Activated CD8-positive, alpha-beta memory T cell treated with anti-CD3 and anti-CD28 coated beads for 1 hour (primary cell): ENCODE measurements at regions not wholly inside any gene's neighbourhood (a gene's known extent, or its start where the extent isn't known, plus 50 kb on each side); places are given as distances from the start of the nearest gene placed in this dataset.

Experiments
- DNase-seq, 2 donors: peaks; one replicate each; pipeline ENCODE4 v3.0.0-alpha.2; 2020; ENCODE audit warnings: low read depth in 1 of 2; ENCODE audit errors: extremely low read depth in 1 of 2

DNA sequence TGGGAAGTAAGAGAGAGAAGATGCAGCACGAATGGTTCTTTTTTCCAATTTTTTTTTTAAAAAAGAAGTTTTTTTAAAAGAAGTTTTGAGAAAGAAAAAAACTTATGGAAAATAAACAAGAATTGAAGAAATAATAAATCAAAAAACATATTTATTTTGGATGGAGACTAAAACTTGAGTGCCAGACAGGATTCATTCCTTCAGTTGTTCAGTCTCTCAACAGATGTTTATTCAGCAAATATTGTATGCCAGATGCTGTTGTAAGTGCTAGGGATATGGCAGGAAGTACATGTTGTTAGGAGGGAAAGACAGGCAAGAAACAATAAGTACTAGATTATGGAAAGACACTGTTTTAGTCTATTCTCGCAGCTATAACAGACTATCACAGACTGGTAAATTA lies 750.7 kb upstream of the PHF14 start:
- DNase-seq, result no peak

DNA sequence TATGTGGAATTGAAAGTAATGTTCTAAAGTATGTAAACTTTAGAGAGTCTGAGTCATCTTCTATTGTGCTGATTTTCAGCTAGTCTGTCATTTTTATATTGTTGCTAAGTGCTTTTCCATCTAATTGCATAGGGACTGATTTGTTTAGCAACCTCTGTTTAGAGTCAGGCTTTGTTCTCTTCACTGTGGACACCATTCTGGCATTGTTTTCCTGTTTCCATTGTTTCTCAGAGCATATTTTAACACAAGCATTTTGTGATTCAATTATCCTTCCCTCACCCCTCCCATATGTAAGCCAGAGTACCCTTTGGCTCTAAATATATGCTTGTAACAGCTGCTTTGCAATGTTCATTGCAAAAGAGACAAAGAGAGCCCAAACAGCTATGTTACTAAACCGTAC lies 748.4 kb upstream of the PHF14 start:
- DNase-seq, result no peak

DNA sequence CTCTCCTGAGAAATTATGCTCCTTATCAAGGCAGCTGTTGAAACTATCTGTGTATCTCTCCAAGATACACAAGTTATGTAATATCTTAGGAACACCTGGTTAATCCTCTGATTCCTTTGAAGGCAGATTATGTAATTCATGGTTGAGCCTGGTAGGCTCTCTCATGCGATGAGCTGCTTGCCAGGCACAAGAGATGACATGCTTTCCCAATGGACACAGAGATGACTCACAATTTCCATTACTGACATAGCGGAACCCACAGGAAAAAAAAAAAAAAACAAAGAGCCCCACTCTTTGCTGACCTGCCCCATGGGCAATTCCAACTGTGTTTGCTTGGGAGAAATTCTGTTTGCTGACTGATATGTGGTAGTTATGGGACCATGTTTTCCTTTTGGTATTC lies 736.4 kb upstream of the PHF14 start:
- DNase-seq, result no peak

DNA sequence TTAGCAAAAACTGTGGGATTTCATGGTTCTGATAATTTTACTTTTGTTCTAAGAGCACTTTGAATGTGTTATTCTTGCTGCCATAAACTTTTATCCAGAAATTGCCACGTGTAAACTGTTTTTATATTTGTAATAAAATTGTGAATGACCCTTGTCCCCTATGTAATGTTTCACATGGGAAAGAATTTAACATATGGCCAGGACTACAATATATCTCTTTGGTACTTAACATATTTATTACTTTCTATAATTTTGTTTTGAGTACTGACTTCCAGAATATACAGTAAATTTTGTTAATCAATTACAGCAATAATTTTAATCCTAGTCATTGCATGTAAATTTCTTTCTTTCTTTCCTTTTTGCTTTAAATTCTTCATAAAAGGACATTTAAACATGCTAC lies 735.0 kb upstream of the PHF14 start:
- DNase-seq, result no peak

DNA sequence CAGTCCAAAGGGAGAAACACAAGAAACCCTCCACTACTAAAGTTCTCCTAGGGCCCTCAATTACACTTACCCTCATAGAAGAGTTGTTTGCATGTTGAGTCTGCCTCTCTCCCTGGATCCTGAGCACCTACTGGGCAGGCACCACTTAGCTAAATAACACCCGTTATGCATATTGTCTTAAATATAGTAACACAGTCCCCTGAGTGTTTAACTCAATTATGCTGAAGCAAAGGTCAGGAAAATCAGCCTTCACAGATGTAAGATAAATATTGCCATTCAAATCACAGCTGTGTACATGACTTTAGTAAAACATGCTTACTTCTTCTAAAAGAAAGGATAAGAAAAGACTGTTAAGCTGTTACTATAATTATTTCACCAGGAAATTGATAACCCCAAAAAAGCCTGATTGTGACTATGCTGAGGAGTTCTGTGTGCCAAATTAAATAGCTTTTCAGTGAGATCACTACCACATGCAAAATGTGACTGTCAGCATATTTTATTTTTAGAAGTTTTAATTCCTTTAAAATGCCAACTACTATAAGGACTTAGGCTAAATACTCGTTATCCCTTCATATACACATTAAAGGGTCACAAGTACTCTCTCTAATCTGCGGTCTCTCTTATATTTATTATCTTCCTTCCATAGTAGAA lies 733.9 kb upstream of the PHF14 start:
- DNase-seq, result no peak

DNA sequence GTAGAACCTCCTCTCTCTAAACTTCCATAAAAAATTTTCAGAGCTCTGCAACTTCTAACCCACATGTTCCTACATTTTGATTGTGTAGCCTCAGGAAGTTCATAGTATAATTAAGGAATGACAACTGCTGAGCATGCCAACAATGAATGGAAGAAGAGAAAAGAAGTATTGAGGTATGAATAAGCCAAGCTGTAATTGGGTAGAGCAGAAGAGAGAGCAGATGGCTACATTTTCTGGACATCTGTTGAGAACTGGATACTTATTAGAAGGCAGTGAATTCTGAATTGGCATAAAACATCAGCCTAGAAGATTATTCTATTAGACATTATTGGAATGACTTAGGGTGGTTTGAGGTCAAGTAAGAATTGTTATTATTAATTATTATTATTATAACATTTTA lies 728.3 kb upstream of the PHF14 start:
- DNase-seq, result no peak

DNA sequence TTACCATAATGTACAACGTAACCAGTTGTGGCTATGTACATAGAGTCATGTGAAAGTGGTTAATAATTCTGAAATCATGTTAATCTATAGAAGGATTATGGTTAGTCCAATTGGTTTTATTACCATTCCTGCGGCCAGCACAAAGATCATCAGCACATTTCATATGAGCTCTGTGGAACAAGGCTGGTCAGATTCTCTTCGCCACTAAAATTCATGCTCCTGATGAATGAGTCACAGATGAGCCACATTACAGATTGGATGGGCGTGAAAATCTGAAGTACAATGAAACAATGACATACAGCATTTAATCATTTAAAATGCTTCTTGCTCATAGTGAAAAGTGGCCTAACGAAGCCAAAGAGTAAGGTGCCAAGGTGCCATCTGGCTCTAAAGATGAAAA lies 716.2 kb upstream of the PHF14 start:
- no peak for DNase-seq

DNA sequence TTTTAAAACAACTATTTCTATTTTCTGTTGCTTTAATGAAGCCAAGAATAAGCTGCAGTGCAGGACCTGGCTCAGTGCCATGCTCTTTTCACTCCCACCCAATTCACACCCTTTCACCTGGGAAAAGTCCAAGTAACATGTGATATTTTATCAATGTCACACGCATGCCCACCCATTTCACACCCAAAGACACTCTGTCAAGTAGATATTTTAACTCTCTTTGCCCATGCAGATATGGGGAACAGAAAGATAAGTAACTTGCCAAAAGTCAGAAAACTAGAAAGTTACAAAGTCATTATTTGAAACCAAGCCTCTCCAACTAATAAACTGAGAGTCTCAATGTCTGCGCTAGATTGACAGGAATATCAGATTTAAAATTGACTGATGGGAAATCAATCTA lies 706.7 kb upstream of the PHF14 start:
- no peak for DNase-seq

DNA sequence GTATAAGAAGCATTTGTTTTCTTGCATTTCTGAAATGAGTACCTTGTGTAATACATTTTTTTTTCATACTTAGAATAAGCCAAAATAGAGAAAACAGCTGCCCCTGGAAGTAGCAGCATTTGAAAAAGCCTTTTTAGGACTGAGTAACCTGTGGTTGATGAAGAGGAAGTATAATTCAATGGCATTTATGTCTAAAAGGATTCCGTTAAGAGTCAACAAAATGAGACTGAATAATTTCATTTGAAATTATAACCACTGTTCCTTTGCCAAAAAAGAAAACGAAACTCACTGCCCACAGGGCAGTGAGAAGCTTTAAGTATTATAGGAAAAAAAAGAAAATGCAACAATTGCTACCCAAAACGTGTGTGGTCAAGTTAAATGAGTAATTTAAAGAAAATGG lies 705.6 kb upstream of the PHF14 start:
- DNase-seq, result no peak

DNA sequence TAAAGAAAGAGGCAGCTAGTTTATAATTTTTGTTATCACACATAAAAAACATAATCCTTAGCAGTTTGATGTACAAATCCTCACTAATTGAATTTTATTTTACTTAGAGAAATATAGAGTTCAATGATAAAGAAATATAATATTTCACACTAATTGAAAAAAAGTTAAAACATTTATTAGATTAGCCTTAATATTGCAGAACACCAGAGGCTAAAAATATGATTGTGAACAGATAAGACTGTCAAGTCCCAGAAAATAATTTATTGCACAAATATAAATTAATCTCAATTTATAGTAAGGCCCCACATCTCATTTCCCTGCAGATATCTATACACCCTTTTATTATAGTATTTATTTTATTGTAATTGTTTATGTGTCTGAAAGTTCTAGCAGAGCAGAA lies 690.8 kb upstream of the PHF14 start:
- DNase-seq, result no peak

DNA sequence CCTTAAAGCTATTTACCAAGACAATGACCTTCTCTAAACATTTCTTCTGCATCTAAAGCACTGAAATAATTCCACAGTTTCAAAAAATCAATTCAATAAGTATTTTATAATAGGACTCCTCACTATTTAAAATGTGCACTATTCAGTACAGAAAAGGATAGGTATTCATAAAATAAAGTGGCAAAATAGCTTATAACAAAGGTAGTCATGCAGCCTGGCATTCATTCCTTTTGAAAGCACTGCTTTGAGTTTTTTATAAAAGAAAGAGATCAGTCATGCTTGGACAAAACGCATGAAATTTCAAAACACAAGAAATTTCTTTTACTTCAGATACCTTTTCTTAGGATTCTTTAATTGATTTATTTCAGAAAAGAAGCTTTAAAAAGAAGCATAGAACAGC lies 689.7 kb upstream of the PHF14 start:
- no peak for DNase-seq

DNA sequence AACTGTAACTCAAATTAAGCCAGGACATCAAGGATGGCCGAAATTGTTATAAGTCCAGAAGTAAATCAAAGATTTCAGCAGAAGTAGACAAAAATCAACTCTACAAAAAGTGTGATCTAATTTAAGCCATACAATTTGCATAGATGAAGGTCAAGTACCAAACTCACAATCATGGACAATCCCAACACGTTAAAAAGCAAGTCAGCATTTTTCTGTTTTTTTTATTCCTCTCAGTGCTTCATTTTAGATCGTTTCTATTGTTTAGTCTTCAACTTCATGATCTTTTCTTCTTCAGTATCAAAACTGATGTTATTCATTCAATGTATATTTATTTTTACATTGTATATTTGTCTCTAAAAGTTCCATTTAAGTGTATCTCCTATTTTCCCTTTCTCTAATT lies 674.3 kb upstream of the PHF14 start:
- no peak for DNase-seq

DNA sequence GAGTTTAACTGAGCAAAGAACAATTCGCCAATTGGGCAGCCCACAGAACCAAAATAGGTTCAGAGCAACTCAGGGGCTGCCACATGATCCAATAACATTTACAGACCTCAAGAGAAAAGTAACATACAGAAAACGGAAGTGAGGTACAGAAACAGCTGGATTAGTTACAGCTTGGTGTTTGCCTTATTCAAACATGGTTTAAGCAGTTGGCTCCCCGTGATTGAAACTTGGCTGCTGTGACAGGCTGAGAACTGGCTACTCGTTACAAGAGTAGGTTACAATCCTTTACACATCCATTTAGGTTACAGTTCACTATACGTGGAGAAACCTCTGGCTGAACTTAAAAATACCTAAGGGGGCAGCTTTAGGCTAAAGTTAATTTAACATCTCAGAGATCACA lies 673.1 kb upstream of the PHF14 start:
- no peak for DNase-seq

DNA sequence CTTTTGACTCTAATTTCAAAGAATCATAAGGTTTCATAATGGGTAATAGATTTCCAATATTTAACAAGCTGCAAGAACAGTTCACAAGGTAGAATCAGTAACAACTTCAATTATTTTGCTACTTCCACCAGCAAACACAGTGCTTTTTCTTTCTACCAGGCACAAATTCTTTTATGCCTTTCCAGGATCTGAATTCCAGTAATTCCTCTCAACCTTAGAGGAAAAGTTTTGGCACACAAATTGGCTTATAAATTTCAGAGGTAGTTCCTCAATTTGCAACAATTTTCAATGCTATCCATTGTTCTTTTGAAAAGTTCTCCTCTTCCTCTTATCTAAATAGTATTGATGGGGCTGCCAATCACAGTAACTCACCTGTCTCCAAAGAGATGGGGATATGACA lies 665.4 kb upstream of the PHF14 start:
- DNase-seq, result no peak

DNA sequence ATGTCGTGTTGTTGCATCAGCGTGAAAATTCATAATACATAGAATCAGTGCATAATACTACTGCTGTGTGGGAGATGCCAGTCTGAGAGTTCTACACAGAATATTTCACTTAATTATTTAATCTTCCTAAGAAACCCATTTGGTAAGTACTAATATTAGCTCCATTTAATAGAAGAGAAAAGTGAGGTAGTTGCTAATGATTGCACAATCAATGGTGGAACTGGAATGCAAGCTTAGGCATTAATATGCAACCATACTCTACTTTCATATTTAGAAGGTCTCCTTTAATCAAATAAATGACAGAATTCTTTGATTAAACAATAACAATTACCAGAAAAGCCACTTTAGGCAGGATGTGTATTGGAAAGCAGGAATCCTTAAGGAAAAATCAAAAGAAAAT lies 660.7 kb upstream of the PHF14 start:
- DNase-seq, result no peak

DNA sequence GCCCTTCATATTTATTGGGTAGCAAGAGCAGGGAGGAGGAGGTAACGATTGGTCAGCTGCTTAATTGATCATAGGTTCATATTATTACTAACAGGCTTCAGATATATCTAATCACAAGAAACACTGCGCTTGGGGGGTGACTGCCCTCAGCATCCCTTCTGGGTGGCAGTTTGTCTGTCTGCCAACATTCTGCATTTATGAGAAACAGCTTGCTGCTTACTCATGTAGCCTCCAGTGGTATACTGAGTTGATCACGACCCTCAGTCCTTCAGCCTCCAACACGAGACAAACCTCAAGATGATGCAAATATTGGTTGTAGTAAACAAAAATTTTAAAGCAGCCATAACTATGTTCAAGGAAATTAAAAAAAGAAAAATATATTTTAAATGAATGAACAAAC lies 657.8 kb upstream of the PHF14 start:
- DNase-seq, result no peak

DNA sequence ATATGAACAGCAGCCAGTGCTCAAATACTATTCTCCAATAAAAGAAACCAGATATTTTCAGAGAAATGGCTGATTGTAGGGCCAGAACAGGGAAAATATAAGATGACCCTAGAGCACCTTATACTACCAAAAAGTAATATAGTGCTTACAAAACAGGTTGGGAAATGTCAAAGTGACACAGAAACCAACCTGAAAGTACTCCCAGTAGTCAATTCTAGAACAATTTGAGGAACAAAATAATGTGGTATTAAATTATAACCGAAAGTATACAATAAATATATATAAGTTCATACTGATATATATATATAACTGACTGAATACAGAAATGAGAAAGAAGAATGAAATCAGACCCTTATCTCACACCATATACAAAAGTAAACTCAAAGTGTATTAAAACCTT lies 657.2 kb upstream of the PHF14 start:
- no peak for DNase-seq

DNA sequence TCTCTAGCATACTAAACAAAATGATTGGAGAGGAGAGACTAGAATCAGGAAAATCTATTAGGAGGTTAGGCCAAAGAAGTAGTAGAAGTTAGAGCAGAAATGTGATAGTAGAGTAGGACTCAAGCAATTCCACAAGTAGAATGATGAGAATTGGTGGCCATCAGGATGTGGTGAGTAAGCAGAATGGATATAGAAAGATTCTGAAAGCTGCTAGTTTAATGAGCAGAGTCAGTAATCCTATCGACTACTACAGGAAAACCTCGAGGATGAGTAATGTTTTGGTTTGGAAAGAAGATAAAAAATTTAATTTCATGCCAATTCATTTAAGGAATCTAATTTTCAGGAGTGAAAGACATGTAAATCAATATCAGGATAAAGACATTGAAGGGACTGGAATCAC lies 648.3 kb upstream of the PHF14 start:
- DNase-seq, result no peak

DNA sequence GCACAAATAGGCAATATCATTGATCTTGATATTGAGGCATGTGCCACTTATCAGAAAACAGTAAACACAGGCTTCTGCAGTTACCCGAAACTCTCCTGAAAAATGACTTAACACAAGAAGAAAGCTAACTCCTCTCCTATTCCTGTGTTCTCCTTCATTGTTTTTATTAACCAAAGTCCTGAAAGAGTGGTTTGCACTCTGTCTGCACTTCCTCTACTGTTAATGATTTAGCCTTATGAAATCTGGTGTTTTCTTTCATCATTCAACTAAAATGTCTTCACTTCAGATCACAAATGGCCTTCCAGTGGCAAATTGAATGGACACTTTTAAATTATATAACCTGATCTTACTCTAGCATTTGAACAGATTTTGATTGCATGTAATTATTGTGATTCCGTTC lies 630.6 kb upstream of the PHF14 start:
- DNase-seq, result no peak

DNA sequence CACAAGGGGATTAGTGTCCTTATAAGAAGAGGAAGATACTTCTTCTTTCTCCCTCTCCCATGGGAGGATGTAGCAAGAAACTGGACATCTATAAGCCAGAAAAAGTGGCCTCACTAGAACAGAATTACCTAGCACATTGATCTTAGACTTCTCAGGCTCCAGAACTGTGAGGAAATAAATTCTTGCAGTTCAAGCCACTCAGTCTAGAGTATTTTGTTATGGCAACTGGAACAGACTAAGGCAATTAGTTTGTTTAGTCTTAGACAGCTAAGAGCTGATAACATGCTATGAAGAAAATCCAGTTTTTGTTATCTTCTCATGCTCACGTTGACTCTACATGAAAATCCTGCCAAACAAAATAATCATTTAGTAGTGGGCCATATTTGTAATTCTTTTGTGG lies 627.6 kb upstream of the PHF14 start:
- no peak for DNase-seq

DNA sequence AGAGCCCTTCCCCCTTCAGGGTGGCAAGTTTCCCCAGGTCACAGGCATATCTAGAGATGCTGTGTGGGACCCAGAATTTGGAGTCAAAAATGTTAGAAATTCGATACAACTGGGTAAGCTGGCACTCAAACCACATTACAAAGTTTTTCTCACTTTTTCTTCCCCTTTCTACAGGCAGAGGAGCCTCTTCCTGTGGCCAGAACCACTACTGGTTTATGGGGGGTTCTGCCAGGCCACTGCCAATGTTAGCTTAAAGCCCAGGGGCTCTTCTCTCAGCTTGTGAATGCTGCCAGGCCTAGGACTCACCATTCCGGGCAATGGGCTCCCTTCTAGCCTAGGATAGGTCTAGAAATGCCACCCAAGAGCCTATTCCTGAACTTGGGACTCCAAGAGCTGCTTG lies 617.9 kb upstream of the PHF14 start:
- DNase-seq, result no peak

DNA sequence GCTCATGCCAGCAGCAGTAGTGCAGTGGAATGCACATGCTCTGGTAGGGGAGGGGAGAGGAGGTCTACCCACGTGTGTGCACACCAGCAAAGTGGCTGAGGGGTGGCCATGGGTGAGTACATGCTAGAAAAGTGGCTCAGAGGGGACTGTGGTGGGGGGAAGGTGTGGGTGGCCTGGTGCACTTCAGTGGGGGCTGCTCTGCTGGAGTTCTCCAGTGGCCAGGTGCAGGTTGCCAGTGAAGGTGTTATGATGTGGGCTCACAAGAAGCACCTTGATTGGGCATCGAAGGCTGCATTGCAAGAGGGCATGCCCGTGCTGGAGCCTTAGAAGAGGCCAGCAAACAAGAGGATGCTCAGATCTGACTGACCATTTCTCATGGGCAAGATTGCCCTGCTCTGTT lies 613.6 kb upstream of the PHF14 start:
- no peak for DNase-seq

DNA sequence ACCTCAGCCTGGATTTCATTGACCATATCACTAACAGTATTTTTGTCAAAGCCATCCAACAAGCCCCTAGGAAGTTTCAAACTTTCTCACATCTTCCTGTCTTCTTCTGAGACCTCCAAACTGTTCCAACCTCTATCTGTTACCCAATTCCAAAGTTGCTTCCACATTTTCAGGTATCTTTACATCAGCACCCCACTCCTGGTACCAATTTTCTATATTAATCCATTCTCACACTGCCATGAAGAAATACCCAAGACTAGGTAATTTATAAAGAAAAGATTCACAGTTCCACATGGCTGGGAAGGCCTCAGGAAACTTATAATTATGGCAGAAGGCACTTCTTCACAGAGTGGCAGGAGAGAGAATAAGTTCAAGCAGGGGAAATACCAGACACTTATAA lies 571.9 kb upstream of the PHF14 start:
- DNase-seq, result no peak
